ENCODE measurements at regions not wholly inside any gene's neighbourhood (a gene's known extent, or its start where the extent isn't known, plus 50 kb on each side); places are given as distances from the start of the nearest gene placed in this dataset.
A peak's percentile ranks its signal among the peaks of the same experiment; 100 is the strongest.

GRCh38 chr2:12657560-12657959, 59.2 kb upstream of the TRIB2 start:
- ChIA-PET POLR2A (ENCODE audit: partially characterized antibody) (interaction anchor here (1.0 kb wide), 1 partner anchor 156 kb away, joined by 3 read pairs; no protein-coding TSS in a partner anchor), CTCF (ENCODE audit: partially characterized antibody) (interaction anchor here (1.3 to 1.5 kb wide), 2 partner anchors 58 to 243 kb away, joined by 6 read pairs; partner anchors contain the start of gene TRIB2)
- DNase-seq: no peak
- Mint-ChIP-seq H3K27me3 (no peaks in the 10 kb centered on the region), H3K36me3 (no peaks in the 10 kb centered on the region), H3K27ac (peak overlapping the region in 1 of 7 donors; percentile 51), H3K4me3 (peak overlapping the region in 1 of 8 donors; percentile 56), H3K9me3 (peaks cover 0 to 3% (median 0%) of the 10 kb centered on the region in 8 donors), H3K4me1 (peaks cover 12 to 16% (median 14%) of the 10 kb centered on the region in 4 donors)
- intact Hi-C loops (cut with micrococcal nuclease): no loop called here
- Histone ChIP-seq H3K4me3 (ENCODE audit: low read length in 2 of 2) (no peak overlapping the region), H3K36me3 (ENCODE audit: insufficient read depth, low read length) (no peaks in the 10 kb centered on the region), H3K27me3 (ENCODE audit: insufficient read depth, low read length) (no peaks in the 10 kb centered on the region), H3K27ac (ENCODE audit: low read depth, low read length) (no peak overlapping the region), H3K9me3 (ENCODE audit: control insufficient read depth in 1 of 2, low read length in 2 of 2) (no peaks in the 10 kb centered on the region), H3K4me1 (ENCODE audit: insufficient read depth, low read length) (peaks cover 13% of the 10 kb centered on the region)

DNA sequence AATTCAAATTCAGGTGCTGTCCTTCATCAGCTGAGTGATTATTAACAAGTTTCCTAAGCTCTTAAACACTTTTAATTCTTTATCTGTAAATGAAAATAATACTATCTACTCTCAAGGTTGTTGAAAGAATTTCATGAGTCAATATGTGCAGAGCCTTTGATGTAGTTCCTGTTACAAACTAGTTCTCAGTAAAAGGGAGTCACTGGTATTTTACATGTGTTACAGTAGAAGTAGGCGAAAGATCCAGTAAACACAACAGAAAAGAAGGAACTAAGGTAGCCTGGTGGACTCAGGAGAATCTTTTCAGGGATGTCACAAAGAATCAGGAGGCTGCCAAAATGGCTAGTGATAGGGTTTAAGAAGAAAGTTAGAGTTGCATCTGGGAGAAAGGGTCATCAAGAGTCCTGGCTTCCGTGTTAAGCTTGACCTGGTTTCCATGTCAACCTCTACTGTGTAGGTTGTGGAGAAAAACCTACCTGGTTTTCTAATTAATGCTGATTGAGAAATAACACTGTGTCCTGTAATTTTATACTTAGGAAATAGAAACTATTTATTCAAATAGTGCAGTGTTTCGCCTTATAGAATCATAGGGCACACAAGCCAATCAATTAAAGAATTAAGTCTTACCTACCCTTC, 58.3 kb upstream of the TRIB2 start:
- Mint-ChIP-seq H3K36me3 (no peaks in the 10 kb centered on the region), H3K4me1 (peaks cover 12 to 16% (median 14%) of the 10 kb centered on the region in 4 donors), H3K27ac (peak overlapping the region in 6 of 7 donors; percentile 8 to 81 (median 46)), H3K27me3 (no peaks in the 10 kb centered on the region), H3K4me3 (peak overlapping the region in 2 of 8 donors; percentile 45 to 56), H3K9me3 (peaks cover 0 to 3% (median 0%) of the 10 kb centered on the region in 8 donors)
- ChIA-PET CTCF (ENCODE audit: partially characterized antibody) (interaction anchor here (1.1 to 1.3 kb wide), 2 partner anchors 58 to 244 kb away, joined by 4 to 6 read pairs; partner anchors contain the start of gene TRIB2), POLR2A (ENCODE audit: partially characterized antibody) (interaction anchor here (0.7 to 1.0 kb wide), 3 partner anchors 51 to 64 kb away, joined by 3 read pairs; partner anchors contain the start of gene TRIB2)
- intact Hi-C loops (cut with micrococcal nuclease): no loop called here
- Histone ChIP-seq H3K9me3 (ENCODE audit: control insufficient read depth in 1 of 2, low read length in 2 of 2) (no peaks in the 10 kb centered on the region), H3K36me3 (ENCODE audit: insufficient read depth, low read length) (no peaks in the 10 kb centered on the region), H3K27ac (ENCODE audit: low read depth, low read length) (no peak overlapping the region), H3K27me3 (ENCODE audit: insufficient read depth, low read length) (no peaks in the 10 kb centered on the region), H3K4me1 (ENCODE audit: insufficient read depth, low read length) (peaks cover 13% of the 10 kb centered on the region), H3K4me3 (ENCODE audit: low read length in 2 of 2) (no peak overlapping the region)
- DNase-seq: no peak

GRCh38 chr2:12661489-12661888, 55.2 kb upstream of the TRIB2 start:
- Histone ChIP-seq H3K4me1 (ENCODE audit: insufficient read depth, low read length) (peaks cover 13% of the 10 kb centered on the region), H3K36me3 (ENCODE audit: insufficient read depth, low read length) (no peaks in the 10 kb centered on the region), H3K27ac (ENCODE audit: low read depth, low read length) (no peak overlapping the region), H3K27me3 (ENCODE audit: insufficient read depth, low read length) (no peaks in the 10 kb centered on the region), H3K9me3 (ENCODE audit: control insufficient read depth in 1 of 2, low read length in 2 of 2) (no peaks in the 10 kb centered on the region), H3K4me3 (ENCODE audit: low read length in 2 of 2) (no peak overlapping the region)
- peaks cover 0 to 11% (median 6%) of the 10 kb centered on the region in 8 donors for H3K9me3 Mint-ChIP-seq
- ChIA-PET POLR2A (ENCODE audit: partially characterized antibody) (no interaction called here), CTCF (ENCODE audit: partially characterized antibody) (no interaction called here)
- no peak overlapping the region for H3K4me3 Mint-ChIP-seq
- intact Hi-C loops (cut with micrococcal nuclease): no loop called here
- H3K36me3 Mint-ChIP-seq: peaks cover 0 to 11% of the 10 kb centered on the region in 2 donors
- DNase-seq: no peak
- H3K27ac Mint-ChIP-seq: no peak overlapping the region
- H3K27me3 Mint-ChIP-seq: no peaks in the 10 kb centered on the region
- H3K4me1 Mint-ChIP-seq: peaks cover 12 to 16% (median 14%) of the 10 kb centered on the region in 4 donors

DNA sequence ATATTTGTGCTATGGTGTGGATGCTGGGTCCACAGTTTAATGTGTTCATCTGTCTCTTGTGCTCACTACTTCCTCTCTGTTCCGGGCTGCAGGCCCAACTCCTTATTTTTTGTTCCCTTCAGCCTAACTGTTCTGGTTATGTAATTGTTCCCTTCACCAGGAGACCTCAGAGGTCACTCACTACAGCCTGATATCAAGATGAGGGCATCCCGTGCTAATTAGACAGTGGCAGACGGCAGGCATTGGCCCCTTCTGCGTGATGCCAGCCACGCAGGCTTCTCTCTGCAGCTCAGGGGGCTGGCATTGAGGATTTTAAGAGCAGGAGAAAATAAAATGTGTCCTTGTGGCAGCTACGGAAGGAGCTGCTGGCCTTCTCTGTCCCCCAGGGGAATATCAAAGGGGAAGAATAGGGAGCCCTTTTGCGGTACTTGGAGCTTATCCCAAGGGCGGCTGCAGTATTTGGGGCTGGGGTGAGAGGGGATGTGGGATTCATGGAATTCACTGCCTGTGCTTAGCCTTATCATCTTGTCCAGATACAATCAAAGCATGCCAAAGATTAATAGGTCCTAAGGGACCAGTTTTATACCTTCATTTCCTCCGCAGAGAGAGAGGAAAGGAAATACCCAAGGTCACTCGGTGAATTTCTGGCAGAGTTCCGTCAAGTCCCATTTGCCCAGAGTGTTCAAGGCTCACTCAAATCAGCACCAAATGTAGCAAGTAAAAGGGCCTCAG, 53.3 kb upstream of the TRIB2 start:
- no peak for DNase-seq
- POLR2A ChIA-PET (ENCODE audit: partially characterized antibody): no interaction called here
- Mint-ChIP-seq H3K36me3 (peaks cover 0 to 11% of the 10 kb centered on the region in 2 donors), H3K4me3 (no peak overlapping the region), H3K27ac (peak overlapping the region in 1 of 7 donors; percentile 74), H3K27me3 (no peaks in the 10 kb centered on the region), H3K9me3 (peaks cover 0 to 21% (median 16%) of the 10 kb centered on the region in 8 donors), H3K4me1 (peaks cover 2 to 4% (median 3%) of the 10 kb centered on the region in 4 donors)
- Histone ChIP-seq H3K4me1 (ENCODE audit: insufficient read depth, low read length) (peaks cover 3% of the 10 kb centered on the region), H3K27ac (ENCODE audit: low read depth, low read length) (no peak overlapping the region), H3K4me3 (ENCODE audit: low read length in 2 of 2) (no peak overlapping the region), H3K27me3 (ENCODE audit: insufficient read depth, low read length) (no peaks in the 10 kb centered on the region), H3K36me3 (ENCODE audit: insufficient read depth, low read length) (no peaks in the 10 kb centered on the region), H3K9me3 (ENCODE audit: control insufficient read depth in 1 of 2, low read length in 2 of 2) (no peaks in the 10 kb centered on the region)
- intact Hi-C loops (cut with micrococcal nuclease): no loop called here
- CTCF ChIA-PET (ENCODE audit: partially characterized antibody): interaction anchor here (1.4 kb wide), 1 partner anchor 52 kb away, joined by 4 read pairs; no protein-coding TSS in a partner anchor

DNA sequence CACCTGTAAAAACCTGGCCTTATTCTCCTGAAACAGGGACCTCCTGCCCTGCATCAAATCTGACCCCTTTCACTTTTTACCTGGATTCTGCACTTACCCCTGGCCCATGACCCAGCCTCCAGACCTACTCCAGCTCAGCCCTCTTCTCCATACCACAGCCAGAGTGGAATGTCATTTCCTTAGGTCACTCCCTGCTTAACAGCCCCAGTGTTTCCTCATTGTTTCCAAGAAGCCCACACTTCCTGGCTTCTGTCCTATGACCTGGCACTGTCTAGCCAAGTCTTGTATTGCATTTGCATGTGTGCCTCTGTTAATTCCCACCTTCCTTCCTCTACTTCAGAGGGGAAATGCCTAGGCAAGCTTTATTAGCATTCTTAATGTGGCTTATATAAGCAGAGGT, 51.4 kb upstream of the TRIB2 start:
- Mint-ChIP-seq H3K9me3 (peaks cover 0 to 21% (median 16%) of the 10 kb centered on the region in 8 donors), H3K36me3 (peaks cover 0 to 11% of the 10 kb centered on the region in 2 donors), H3K4me1 (no peaks in the 10 kb centered on the region), H3K27ac (no peak overlapping the region), H3K4me3 (no peak overlapping the region), H3K27me3 (no peaks in the 10 kb centered on the region)
- no peak for DNase-seq
- no peaks in the 10 kb centered on the region for H3K27me3 ChIP-seq (ENCODE audit: insufficient read depth, low read length)
- POLR2A ChIA-PET (ENCODE audit: partially characterized antibody): no interaction called here
- H3K36me3 ChIP-seq (ENCODE audit: insufficient read depth, low read length): no peaks in the 10 kb centered on the region
- H3K27ac ChIP-seq (ENCODE audit: low read depth, low read length): no peak overlapping the region
- H3K4me1 ChIP-seq (ENCODE audit: insufficient read depth, low read length): no peaks in the 10 kb centered on the region
- H3K4me3 ChIP-seq (ENCODE audit: low read length in 2 of 2): no peak overlapping the region
- CTCF ChIA-PET (ENCODE audit: partially characterized antibody): no interaction called here
- no peaks in the 10 kb centered on the region for H3K9me3 ChIP-seq (ENCODE audit: control insufficient read depth in 1 of 2, low read length in 2 of 2)
- intact Hi-C loops (cut with micrococcal nuclease): no loop called here

DNA sequence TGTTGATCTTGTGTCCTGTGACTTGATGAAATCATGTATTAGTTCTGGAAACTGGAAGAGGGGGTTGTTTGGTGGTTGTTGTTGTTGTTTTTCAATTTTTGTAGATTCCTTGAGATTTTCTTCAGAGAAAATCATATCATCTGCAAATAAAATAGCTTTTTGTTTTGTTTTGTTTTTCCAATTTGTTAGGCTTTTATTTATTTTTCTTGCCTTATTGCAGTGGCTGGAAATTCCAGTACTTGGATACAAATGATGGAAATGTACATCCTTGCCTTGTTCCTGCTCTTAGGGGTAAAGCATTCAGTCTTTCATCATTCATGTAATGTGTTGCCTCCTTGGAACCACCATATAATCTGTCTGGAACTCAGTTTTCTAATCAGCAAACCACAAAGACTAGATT, 50.3 kb upstream of the TRIB2 start:
- CTCF ChIA-PET (ENCODE audit: partially characterized antibody): no interaction called here
- intact Hi-C loops (cut with micrococcal nuclease): no loop called here
- no peak overlapping the region for H3K27ac Mint-ChIP-seq
- no peak overlapping the region for H3K4me3 ChIP-seq (ENCODE audit: low read length in 2 of 2)
- no peaks in the 10 kb centered on the region for H3K9me3 ChIP-seq (ENCODE audit: control insufficient read depth in 1 of 2, low read length in 2 of 2)
- peaks cover 0 to 21% (median 16%) of the 10 kb centered on the region in 8 donors for H3K9me3 Mint-ChIP-seq
- H3K36me3 ChIP-seq (ENCODE audit: insufficient read depth, low read length): no peaks in the 10 kb centered on the region
- peaks cover 0 to 11% of the 10 kb centered on the region in 2 donors for H3K36me3 Mint-ChIP-seq
- no peak overlapping the region for H3K4me3 Mint-ChIP-seq
- no peak overlapping the region for H3K27ac ChIP-seq (ENCODE audit: low read depth, low read length)
- no peaks in the 10 kb centered on the region for H3K27me3 ChIP-seq (ENCODE audit: insufficient read depth, low read length)
- H3K27me3 Mint-ChIP-seq: no peaks in the 10 kb centered on the region
- no peak for DNase-seq
- no peaks in the 10 kb centered on the region for H3K4me1 ChIP-seq (ENCODE audit: insufficient read depth, low read length)
- POLR2A ChIA-PET (ENCODE audit: partially characterized antibody): no interaction called here
- H3K4me1 Mint-ChIP-seq: no peaks in the 10 kb centered on the region

Measured in CD4-positive, alpha-beta memory T cell (primary cell).